ENCODE measurements at regions not wholly inside any gene's neighbourhood (a gene's known extent, or its start where the extent isn't known, plus 50 kb on each side); places are given as distances from the start of the nearest gene placed in this dataset.
A peak's percentile ranks its signal among the peaks of the same experiment; 100 is the strongest.

GRCh38 chrX:16528620-16529019 is 121.3 kb upstream of the S100G start:
- WGBS: 32% methylated on average over 3 of the region's 3 CpGs
- no peak overlapping the region for H3K4me3 ChIP-seq (ENCODE audit: low read length in 2 of 2)
- peak in 6 of 9 donors; percentile 0 to 50 (median 12) for DNase-seq (ENCODE audit: low read depth in 6 of 9, low spot score in 9 of 9)

More at GRCh38 chrX:16528620-16529019, 121.3 kb upstream of the S100G start:
- H3K27ac ChIP-seq (ENCODE audit: low read depth in 1 of 2, low read length in 1 of 2): no peak overlapping the region
- no peaks in the 10 kb centered on the region for H3K27me3 ChIP-seq (ENCODE audit: control insufficient read depth in 2 of 2, insufficient read depth in 1 of 2, low read length in 1 of 2)
- no peaks in the 10 kb centered on the region for H3K4me1 ChIP-seq (ENCODE audit: control insufficient read depth in 2 of 2, insufficient read depth in 2 of 2, low read length in 2 of 2)
- no peaks in the 10 kb centered on the region for H3K36me3 ChIP-seq (ENCODE audit: control insufficient read depth in 2 of 2, insufficient read depth in 2 of 2, low read length in 1 of 2)
- peaks cover 0 to 7% of the 10 kb centered on the region in 2 donors for H3K9me3 ChIP-seq (ENCODE audit: control insufficient read depth in 2 of 2, insufficient read depth in 1 of 2, low read length in 1 of 2)
